Left lung (tissue), 4 donors: ENCODE measurements at regions not wholly inside any gene's neighbourhood (a gene's known extent, or its start where the extent isn't known, plus 50 kb on each side); places are given as distances from the start of the nearest gene placed in this dataset.

Experiments used
- ATAC-seq: fragments of 200-7000 bp; cut with Tn5 transposase; one replicate; pipeline ENCODE4 v1.9.1; 2020; ENCODE audit warnings: moderate library complexity
- DNase-seq, 4 donors: peaks; one replicate each; pipeline ENCODE4 v3.0.0-alpha.2; 2013 to 2020
- H3K27ac ChIP-seq, 2 donors: fragments of 200-600 bp; sonication (generic) in 1 of 2; one replicate each; pipeline versions ENCODE4 v1.5.0 to v1.8.0; 2020 to 2021
- H3K27me3 ChIP-seq, 2 donors: fragments of 200-600 bp; sonication (generic) in 1 of 2; one replicate each; pipeline versions ENCODE4 v1.5.0 to v1.8.0; 2020 to 2021
- H3K36me3 ChIP-seq, 2 donors: fragments of 200-600 bp; sonication (generic) in 1 of 2; one replicate each; pipeline versions ENCODE4 v1.5.0 to v1.8.0; 2020 to 2021
- H3K4me1 ChIP-seq, 2 donors: fragments of 200-600 bp; one replicate each; pipeline ENCODE4 v1.8.0; 2021
- H3K4me3 ChIP-seq, 2 donors: fragments of 200-600 bp; sonication (generic) in 1 of 2; one replicate each; pipeline versions ENCODE4 v1.5.0 to v1.8.0; 2020 to 2021; ENCODE audit warnings: mild to moderate bottlenecking in 1 of 2
- H3K9me3 ChIP-seq, 2 donors: fragments of 200-600 bp; sonication (generic) in 1 of 2; one replicate each; pipeline versions ENCODE4 v1.5.0 to v1.8.0; 2020 to 2021
- CTCF ChIP-seq, 2 donors: fragments of 200-600 bp; sonication (generic) in 1 of 2; IDR thresholded peaks; one replicate each; pipeline versions ENCODE4 v1.5.0 to v1.8.0; 2021; ENCODE audit warnings: antibody characterized with exemption in 2 of 2
- intact Hi-C, 2 donors: fragments of 100-400 bp; cut with DNase I; formaldehyde crosslinking; loops; one replicate each; pipeline versions ENCODE4 v1.11.2 to v1.14.2; 2022
- donor health status: DM: no; HTN: yes; CAD: no.
- donor health status: DM: no; HTN: no; CAD: no.

GRCh38 chr12:112586148-112586783 is 167.5 kb downstream of the PTPN11 start:
- peak; percentile 80 for ATAC-seq

GRCh38 chr12:112589275-112589674 is 170.5 kb downstream of the PTPN11 start:
- TF ChIP-seq CTCF (IDR thresholded peaks at IDR 0.05), result no peak

More at GRCh38 chr12:112586148-112586783, 167.5 kb downstream of the PTPN11 start:
- H3K27me3 ChIP-seq, result peaks cover 0 to 9% of the 10 kb centered on the region in 2 donors
- no peak overlapping the region for H3K27ac ChIP-seq
- peak in 1 of 4 donors; percentile 10 for DNase-seq
- no peaks in the 10 kb centered on the region for H3K9me3 ChIP-seq
- intact Hi-C loops, result no loop called here
- H3K4me1 ChIP-seq, result no peaks in the 10 kb centered on the region
- no peaks in the 10 kb centered on the region for H3K36me3 ChIP-seq
- TF ChIP-seq CTCF (IDR thresholded peaks at IDR 0.05), result no peak
- H3K4me3 ChIP-seq, result no peak overlapping the region

GRCh38 chr12:112590281-112590680 is 171.5 kb downstream of the PTPN11 start:
- Histone ChIP-seq H3K36me3 (no peaks in the 10 kb centered on the region), H3K27me3 (no peaks in the 10 kb centered on the region), H3K27ac (no peak overlapping the region), H3K4me1 (no peaks in the 10 kb centered on the region), H3K9me3 (peaks cover 0 to 3% of the 10 kb centered on the region in 2 donors), H3K4me3 (no peak overlapping the region)
- intact Hi-C loops, result no loop called here
- no peak for ATAC-seq
- no peak for TF ChIP-seq CTCF (IDR thresholded peaks at IDR 0.05)
- no peak for DNase-seq

More at GRCh38 chr12:112589275-112589674, 170.5 kb downstream of the PTPN11 start:
- H3K4me3 ChIP-seq, result no peak overlapping the region
- H3K27ac ChIP-seq, result no peak overlapping the region
- no peak for DNase-seq
- intact Hi-C loops, result no loop called here
- no peaks in the 10 kb centered on the region for H3K27me3 ChIP-seq
- H3K9me3 ChIP-seq, result peaks cover 0 to 3% of the 10 kb centered on the region in 2 donors
- H3K36me3 ChIP-seq, result no peaks in the 10 kb centered on the region
- H3K4me1 ChIP-seq, result no peaks in the 10 kb centered on the region
- no peak for ATAC-seq

GRCh38 chr12:112591488-112591887 is 172.7 kb downstream of the PTPN11 start:
- ATAC-seq, result no peak

GRCh38 chr12:112595410-112595809 is 176.7 kb downstream of the PTPN11 start:
- no peak for TF ChIP-seq CTCF (IDR thresholded peaks at IDR 0.05)
- DNase-seq, result no peak
- intact Hi-C loops, result no loop called here
- Histone ChIP-seq H3K4me1 (no peaks in the 10 kb centered on the region), H3K4me3 (no peak overlapping the region), H3K27ac (no peak overlapping the region), H3K9me3 (peaks cover 0 to 3% of the 10 kb centered on the region in 2 donors), H3K36me3 (no peaks in the 10 kb centered on the region), H3K27me3 (peaks cover 0 to 18% of the 10 kb centered on the region in 2 donors)
- no peak for ATAC-seq

More at GRCh38 chr12:112591488-112591887, 172.7 kb downstream of the PTPN11 start:
- Histone ChIP-seq H3K27me3 (no peaks in the 10 kb centered on the region), H3K36me3 (no peaks in the 10 kb centered on the region), H3K4me1 (no peaks in the 10 kb centered on the region), H3K9me3 (peaks cover 0 to 3% of the 10 kb centered on the region in 2 donors), H3K4me3 (no peak overlapping the region), H3K27ac (no peak overlapping the region)
- intact Hi-C loops, result no loop called here
- TF ChIP-seq CTCF (IDR thresholded peaks at IDR 0.05), result no peak
- DNase-seq, result no peak
